GM23338 (cell line): ENCODE measurements at regions not wholly inside any gene's neighbourhood (a gene's known extent, or its start where the extent isn't known, plus 50 kb on each side); places are given as distances from the start of the nearest gene placed in this dataset.

Experiments used
- CREB1 ChIP-seq: fragments of 250-450 bp; sonication (Bioruptor Pico); IDR thresholded peaks from 2 replicates; pipeline ENCODE4 v1.5.0; 2020; ENCODE audit warnings: low read depth, mild to moderate bottlenecking, moderate library complexity
- EZH2 ChIP-seq: fragments of 200-600 bp; sonication (generic); IDR thresholded peaks from one replicate; pipeline ENCODE4 v1.8.0; 2017; ENCODE audit warnings: antibody characterized with exemption, mild to moderate bottlenecking, low read depth; ENCODE audit not compliant: unreplicated experiment
- EZH2phosphoT487 ChIP-seq: fragments of 200-600 bp; sonication (generic); IDR thresholded peaks from one replicate; pipeline ENCODE4 v1.8.1; 2018; ENCODE audit warnings: antibody characterized with exemption; ENCODE audit not compliant: unreplicated experiment
- JUNB ChIP-seq: IDR thresholded peaks from one replicate; pipeline ENCODE4 v1.6.1; 2016; ENCODE audit warnings: antibody characterized with exemption; ENCODE audit not compliant: unreplicated experiment
- POLR2AphosphoS5 ChIP-seq: IDR thresholded peaks from 2 replicates; pipeline ENCODE4 v1.6.1; 2016; ENCODE audit warnings: antibody characterized with exemption, low read depth
- ZNF114 ChIP-seq: fragments of 250-450 bp; sonication (Bioruptor Pico); IDR thresholded peaks from 2 replicates; pipeline ENCODE4 v1.5.0; 2020; ENCODE audit warnings: mild to moderate bottlenecking, moderate library complexity
- ZNF331 ChIP-seq: fragments of 250-450 bp; sonication (Bioruptor Pico); IDR thresholded peaks from 2 replicates; pipeline ENCODE4 v1.5.0; 2020; ENCODE audit warnings: low read depth, mild to moderate bottlenecking, moderate library complexity
- TF ChIP-seq, protein P1 (sequence below): IDR thresholded peaks from one replicate; pipeline ENCODE4 v1.6.1; 2018; ENCODE audit warnings: antibody characterized with exemption; ENCODE audit not compliant: unreplicated experiment
- TF ChIP-seq, protein P2 (sequence below), 2 experiments: fragments of 200-600 bp in 1 of 2; sonication (generic) in 1 of 2; conservative IDR thresholded peaks; 2 replicates each; pipeline versions ENCODE4 v1.5.1 to v1.6.1; 2016 to 2017; ENCODE audit warnings: antibody characterized with exemption in 2 of 2, low read depth in 2 of 2, mild to moderate bottlenecking in 2 of 2, moderate library complexity in 1 of 2
- TF ChIP-seq, protein P3 (sequence below): IDR thresholded peaks from 2 replicates; pipeline ENCODE4 v1.6.1; 2016; ENCODE audit warnings: antibody characterized with exemption

- TF ChIP-seq, protein P1, sequence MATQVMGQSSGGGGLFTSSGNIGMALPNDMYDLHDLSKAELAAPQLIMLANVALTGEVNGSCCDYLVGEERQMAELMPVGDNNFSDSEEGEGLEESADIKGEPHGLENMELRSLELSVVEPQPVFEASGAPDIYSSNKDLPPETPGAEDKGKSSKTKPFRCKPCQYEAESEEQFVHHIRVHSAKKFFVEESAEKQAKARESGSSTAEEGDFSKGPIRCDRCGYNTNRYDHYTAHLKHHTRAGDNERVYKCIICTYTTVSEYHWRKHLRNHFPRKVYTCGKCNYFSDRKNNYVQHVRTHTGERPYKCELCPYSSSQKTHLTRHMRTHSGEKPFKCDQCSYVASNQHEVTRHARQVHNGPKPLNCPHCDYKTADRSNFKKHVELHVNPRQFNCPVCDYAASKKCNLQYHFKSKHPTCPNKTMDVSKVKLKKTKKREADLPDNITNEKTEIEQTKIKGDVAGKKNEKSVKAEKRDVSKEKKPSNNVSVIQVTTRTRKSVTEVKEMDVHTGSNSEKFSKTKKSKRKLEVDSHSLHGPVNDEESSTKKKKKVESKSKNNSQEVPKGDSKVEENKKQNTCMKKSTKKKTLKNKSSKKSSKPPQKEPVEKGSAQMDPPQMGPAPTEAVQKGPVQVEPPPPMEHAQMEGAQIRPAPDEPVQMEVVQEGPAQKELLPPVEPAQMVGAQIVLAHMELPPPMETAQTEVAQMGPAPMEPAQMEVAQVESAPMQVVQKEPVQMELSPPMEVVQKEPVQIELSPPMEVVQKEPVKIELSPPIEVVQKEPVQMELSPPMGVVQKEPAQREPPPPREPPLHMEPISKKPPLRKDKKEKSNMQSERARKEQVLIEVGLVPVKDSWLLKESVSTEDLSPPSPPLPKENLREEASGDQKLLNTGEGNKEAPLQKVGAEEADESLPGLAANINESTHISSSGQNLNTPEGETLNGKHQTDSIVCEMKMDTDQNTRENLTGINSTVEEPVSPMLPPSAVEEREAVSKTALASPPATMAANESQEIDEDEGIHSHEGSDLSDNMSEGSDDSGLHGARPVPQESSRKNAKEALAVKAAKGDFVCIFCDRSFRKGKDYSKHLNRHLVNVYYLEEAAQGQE: no peak
- TF ChIP-seq, protein P2, sequence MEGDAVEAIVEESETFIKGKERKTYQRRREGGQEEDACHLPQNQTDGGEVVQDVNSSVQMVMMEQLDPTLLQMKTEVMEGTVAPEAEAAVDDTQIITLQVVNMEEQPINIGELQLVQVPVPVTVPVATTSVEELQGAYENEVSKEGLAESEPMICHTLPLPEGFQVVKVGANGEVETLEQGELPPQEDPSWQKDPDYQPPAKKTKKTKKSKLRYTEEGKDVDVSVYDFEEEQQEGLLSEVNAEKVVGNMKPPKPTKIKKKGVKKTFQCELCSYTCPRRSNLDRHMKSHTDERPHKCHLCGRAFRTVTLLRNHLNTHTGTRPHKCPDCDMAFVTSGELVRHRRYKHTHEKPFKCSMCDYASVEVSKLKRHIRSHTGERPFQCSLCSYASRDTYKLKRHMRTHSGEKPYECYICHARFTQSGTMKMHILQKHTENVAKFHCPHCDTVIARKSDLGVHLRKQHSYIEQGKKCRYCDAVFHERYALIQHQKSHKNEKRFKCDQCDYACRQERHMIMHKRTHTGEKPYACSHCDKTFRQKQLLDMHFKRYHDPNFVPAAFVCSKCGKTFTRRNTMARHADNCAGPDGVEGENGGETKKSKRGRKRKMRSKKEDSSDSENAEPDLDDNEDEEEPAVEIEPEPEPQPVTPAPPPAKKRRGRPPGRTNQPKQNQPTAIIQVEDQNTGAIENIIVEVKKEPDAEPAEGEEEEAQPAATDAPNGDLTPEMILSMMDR (conservative IDR thresholded peaks at IDR 0.05; ENCODE audit: low read depth in 2 of 2): no peak; a peak in 1 of 4 replicates
- TF ChIP-seq ZNF331 (CRISPR knock-in tag) (no peak), EZH2 (no peak), ZNF114 (CRISPR knock-in tag) (no peak), EZH2phosphoT487 (no peak), POLR2AphosphoS5 (no peak), CREB1 (CRISPR knock-in tag) (no peak), JUNB (no peak)
- TF ChIP-seq, protein P3, sequence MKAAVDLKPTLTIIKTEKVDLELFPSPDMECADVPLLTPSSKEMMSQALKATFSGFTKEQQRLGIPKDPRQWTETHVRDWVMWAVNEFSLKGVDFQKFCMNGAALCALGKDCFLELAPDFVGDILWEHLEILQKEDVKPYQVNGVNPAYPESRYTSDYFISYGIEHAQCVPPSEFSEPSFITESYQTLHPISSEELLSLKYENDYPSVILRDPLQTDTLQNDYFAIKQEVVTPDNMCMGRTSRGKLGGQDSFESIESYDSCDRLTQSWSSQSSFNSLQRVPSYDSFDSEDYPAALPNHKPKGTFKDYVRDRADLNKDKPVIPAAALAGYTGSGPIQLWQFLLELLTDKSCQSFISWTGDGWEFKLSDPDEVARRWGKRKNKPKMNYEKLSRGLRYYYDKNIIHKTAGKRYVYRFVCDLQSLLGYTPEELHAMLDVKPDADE: no peak
These were observed 76.1 kb upstream of the CDH5 start for GRCh38 chr16:66290431-66290830.
